Activated CD8-positive, alpha-beta memory T cell treated with anti-CD3 and anti-CD28 coated beads, Interleukin-2, amount 10 ng/mL, durations not matched to agents 7 days and 5 days (primary cell): ENCODE measurements at regions not wholly inside any gene's neighbourhood (a gene's known extent, or its start where the extent isn't known, plus 50 kb on each side); places are given as distances from the start of the nearest gene placed in this dataset.

Experiments
- ATAC-seq: fragments of 150-1000 bp; cut with Tn5 transposase; one replicate; pipeline ENCODE4 v1.10.0; 2021; ENCODE audit warnings: moderate library complexity
- CTCF ChIA-PET: fragments of 350-600 bp; sonication (Branson Sonifier 250); formaldehyde crosslinking; loops from one replicate; lab custom pipeline; 2021; ENCODE audit warnings: antibody characterized with exemption; lab: Charles Lee
- DNase-seq: peaks from one replicate; pipeline ENCODE4 v3.0.0-alpha.2; 2020
- H3K27ac Mint-ChIP-seq: one replicate; pipeline ENCODE4 v1.8.0; 2021; ENCODE audit warnings: mild to moderate bottlenecking, mixed read lengths
- H3K27me3 Mint-ChIP-seq: one replicate; pipeline ENCODE4 v1.8.0; 2021; ENCODE audit warnings: mixed read lengths
- H3K36me3 Mint-ChIP-seq: one replicate; pipeline ENCODE4 v1.8.0; 2021; ENCODE audit warnings: mild to moderate bottlenecking, mixed read lengths
- H3K4me1 Mint-ChIP-seq: one replicate; pipeline ENCODE4 v1.8.0; 2021; ENCODE audit warnings: mixed read lengths
- H3K4me3 Mint-ChIP-seq: one replicate; pipeline ENCODE4 v1.8.0; 2021; ENCODE audit warnings: mild to moderate bottlenecking, moderate library complexity, mixed read lengths
- H3K9me3 Mint-ChIP-seq: one replicate; pipeline ENCODE4 v1.8.0; 2022; ENCODE audit warnings: low read depth, mixed read lengths

DNA sequence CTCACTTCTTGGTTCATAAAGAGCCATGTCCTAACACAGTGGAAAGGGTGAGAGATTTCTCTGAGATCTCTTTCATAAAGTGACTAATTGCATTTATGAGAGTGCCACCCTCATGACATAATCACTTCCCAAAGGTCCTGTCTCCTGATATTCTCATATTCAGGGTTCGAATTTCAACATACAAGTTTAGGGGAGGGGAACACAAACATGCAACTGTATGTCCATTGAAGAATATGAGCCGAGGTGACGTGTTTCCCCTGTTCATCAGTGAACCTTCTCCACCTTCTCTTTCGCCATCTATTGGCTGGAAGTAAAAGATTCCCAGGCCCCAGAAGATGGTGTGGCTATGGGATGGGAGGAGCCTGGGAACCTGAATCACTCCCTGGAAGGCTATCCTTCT, 354.2 kb upstream of the ATP2B1 start:
- ATAC-seq, result no peak
- CTCF ChIA-PET, result no interaction called here
- H3K4me3 Mint-ChIP-seq, result no peak overlapping the region
- peaks cover 4% of the 10 kb centered on the region for H3K4me1 Mint-ChIP-seq
- no peak for DNase-seq
- H3K27ac Mint-ChIP-seq, result no peak overlapping the region
- H3K36me3 Mint-ChIP-seq, result no peaks in the 10 kb centered on the region
- H3K9me3 Mint-ChIP-seq, result no peaks in the 10 kb centered on the region
- H3K27me3 Mint-ChIP-seq, result no peaks in the 10 kb centered on the region

DNA sequence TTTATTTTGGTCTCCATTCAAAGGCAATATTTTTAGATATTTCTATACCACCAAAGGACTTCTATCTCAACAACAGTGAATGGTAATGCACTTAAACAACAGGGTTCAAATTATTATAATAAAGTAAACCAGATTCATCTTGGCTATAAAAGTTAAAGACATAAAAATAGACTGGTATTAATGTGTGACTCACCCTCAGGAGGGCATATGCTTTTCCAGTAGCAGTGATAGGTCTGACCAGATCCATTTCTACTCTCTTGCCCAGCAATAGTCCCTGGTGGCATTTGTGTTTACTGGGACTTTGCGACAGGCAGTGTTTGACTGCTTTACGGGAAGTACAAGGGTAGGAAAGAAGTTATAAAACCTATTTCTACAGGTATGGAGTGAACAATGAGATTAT, 353.2 kb upstream of the ATP2B1 start:
- ATAC-seq (no peak), DNase-seq (no peak)
- CTCF ChIA-PET, result no interaction called here
- Mint-ChIP-seq H3K27ac (no peak overlapping the region), H3K4me1 (peaks cover 4% of the 10 kb centered on the region), H3K9me3 (no peaks in the 10 kb centered on the region), H3K27me3 (no peaks in the 10 kb centered on the region), H3K4me3 (no peak overlapping the region), H3K36me3 (no peaks in the 10 kb centered on the region)

DNA sequence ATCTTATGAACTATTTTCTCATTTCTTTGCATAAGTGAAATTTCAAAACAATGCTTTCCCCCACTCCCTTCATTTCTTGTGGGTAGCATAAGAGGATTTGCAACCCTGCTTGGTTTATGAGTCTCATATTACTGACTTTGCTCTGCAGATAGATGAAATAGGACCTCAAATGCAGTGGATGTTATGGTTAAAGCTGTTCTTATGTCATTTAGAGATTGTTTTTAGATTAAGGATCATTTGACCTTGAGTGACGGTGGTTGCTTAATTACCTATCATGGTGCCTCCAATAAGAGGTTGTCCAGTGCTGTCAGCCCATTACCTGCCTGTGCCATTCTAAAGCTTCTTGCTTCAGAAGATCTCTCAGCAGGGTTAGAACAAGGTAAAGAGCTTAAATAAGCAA, 351.4 kb upstream of the ATP2B1 start:
- no peak for ATAC-seq
- CTCF ChIA-PET, result no interaction called here
- no peak overlapping the region for H3K4me3 Mint-ChIP-seq
- H3K9me3 Mint-ChIP-seq, result no peaks in the 10 kb centered on the region
- no peaks in the 10 kb centered on the region for H3K36me3 Mint-ChIP-seq
- H3K27ac Mint-ChIP-seq, result no peak overlapping the region
- no peaks in the 10 kb centered on the region for H3K4me1 Mint-ChIP-seq
- no peaks in the 10 kb centered on the region for H3K27me3 Mint-ChIP-seq
- DNase-seq, result no peak

DNA sequence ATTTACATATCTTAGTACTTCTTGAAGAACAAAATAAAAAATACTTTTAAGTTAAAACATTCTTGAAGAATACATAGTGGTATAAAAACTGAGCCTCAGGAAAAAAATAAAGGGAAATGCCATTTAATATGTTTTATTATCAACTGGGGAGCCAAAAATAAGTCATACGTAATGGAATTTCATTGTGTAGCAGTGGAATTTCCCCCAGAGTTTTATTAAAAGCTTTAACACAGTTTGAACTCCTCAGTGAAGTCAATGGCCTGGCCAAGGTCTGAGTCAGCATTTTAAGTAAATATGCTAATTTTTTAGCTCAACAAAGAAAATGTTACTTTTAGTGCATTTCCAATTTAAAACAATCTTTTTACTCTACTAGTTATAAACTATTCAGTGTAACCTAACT, 350.1 kb upstream of the ATP2B1 start:
- CTCF ChIA-PET, result no interaction called here
- H3K36me3 Mint-ChIP-seq, result no peaks in the 10 kb centered on the region
- no peaks in the 10 kb centered on the region for H3K9me3 Mint-ChIP-seq
- no peak overlapping the region for H3K27ac Mint-ChIP-seq
- H3K27me3 Mint-ChIP-seq, result no peaks in the 10 kb centered on the region
- ATAC-seq (no peak), DNase-seq (no peak)
- no peak overlapping the region for H3K4me3 Mint-ChIP-seq
- no peaks in the 10 kb centered on the region for H3K4me1 Mint-ChIP-seq

DNA sequence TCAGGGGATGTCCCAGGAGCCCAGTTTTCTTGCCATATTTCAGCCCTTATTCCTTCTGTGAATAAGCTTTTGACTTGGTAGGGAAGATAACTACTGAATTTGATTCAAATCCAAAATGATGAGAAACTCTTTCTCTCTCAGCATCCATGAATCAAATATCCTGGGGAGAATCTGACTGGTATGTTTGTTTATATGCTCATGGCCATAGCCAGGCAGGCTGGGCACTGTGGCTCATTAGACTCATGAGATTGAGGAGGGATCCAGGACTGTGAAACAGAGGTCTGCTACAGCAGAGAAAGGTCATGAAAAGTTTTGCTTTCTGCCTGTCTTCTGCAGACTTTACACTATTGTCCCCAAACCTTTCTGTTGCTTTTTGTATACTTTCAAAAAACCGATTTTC, 346.4 kb upstream of the ATP2B1 start:
- CTCF ChIA-PET, result no interaction called here
- Mint-ChIP-seq H3K36me3 (no peaks in the 10 kb centered on the region), H3K9me3 (no peaks in the 10 kb centered on the region), H3K27me3 (no peaks in the 10 kb centered on the region), H3K27ac (no peak overlapping the region), H3K4me3 (no peak overlapping the region), H3K4me1 (no peaks in the 10 kb centered on the region)
- ATAC-seq (no peak), DNase-seq (no peak)

DNA sequence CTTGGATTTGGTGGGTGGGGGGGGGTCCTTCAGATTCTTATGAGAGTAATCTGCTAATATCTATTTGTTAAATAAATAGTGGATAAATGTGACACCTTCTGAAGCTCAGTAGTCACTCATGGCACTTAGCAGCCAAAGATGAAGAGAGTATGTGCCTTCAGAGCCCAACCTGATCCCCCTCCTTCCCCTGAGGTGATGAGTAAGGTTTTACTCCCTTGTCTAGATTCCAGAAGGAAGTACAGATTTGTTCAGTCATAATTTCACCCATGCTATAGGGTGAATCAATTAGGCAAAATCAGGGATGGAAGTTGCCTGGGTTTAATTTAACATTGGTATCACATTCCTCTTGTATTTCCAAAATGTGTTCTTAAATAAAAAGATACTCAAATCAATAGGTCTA, 340.3 kb upstream of the ATP2B1 start:
- Mint-ChIP-seq H3K27ac (no peak overlapping the region), H3K4me3 (no peak overlapping the region), H3K4me1 (peaks cover 6% of the 10 kb centered on the region), H3K36me3 (peaks cover 2% of the 10 kb centered on the region), H3K9me3 (no peaks in the 10 kb centered on the region), H3K27me3 (no peaks in the 10 kb centered on the region)
- CTCF ChIA-PET, result no interaction called here
- DNase-seq (no peak), ATAC-seq (no peak)

DNA sequence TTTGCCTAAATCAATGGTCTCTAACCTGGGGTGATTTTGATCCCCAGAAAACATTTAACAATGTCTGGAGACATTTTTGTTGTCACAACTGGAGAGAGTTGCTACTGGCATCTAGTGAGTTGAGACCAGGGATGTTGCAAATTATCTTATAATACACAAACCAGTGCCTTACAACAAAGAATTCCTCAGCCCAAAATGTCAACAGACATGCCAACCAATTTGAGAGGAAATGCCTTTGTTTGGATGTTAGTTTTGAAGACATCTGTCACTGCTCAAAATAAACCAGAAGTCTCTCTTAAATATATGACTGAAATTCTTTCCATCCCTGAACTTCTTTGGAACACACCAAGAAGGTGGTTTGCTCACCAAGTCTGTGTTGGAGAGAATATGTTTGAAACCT, 336.9 kb upstream of the ATP2B1 start:
- Mint-ChIP-seq H3K27ac (no peak overlapping the region), H3K27me3 (no peaks in the 10 kb centered on the region)

DNA sequence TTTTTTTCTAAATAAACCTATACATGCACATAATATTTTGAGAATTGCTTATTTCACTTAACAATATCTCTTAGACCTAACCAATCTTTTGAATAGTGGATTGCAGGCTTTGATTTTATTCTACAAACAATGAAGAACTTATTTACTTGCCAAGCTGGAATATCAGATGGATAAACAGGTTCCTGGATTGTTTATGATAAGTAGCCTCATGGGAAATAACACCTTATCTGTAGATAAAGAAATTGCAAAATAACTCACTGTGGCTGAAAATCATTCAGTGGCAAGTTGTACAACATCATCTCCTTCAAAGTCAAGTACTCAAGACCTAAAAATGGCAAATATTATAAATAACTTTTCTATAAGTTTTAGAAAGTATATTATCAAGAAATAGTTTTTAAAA, 335.4 kb upstream of the ATP2B1 start:
- no peak for DNase-seq
- Mint-ChIP-seq H3K4me1 (peaks cover 20% of the 10 kb centered on the region), H3K27ac (no peak overlapping the region), H3K9me3 (peaks cover 2% of the 10 kb centered on the region), H3K36me3 (peaks cover 6% of the 10 kb centered on the region), H3K27me3 (no peaks in the 10 kb centered on the region), H3K4me3 (no peak overlapping the region)
- CTCF ChIA-PET, result no interaction called here
- ATAC-seq, result no peak

More for the DNA sequence above, 336.9 kb upstream of the ATP2B1 start:
- peaks cover 2% of the 10 kb centered on the region for H3K9me3 Mint-ChIP-seq
- CTCF ChIA-PET, result no interaction called here
- H3K4me3 Mint-ChIP-seq, result no peak overlapping the region
- DNase-seq (no peak), ATAC-seq (no peak)
- H3K36me3 Mint-ChIP-seq, result peaks cover 4% of the 10 kb centered on the region
- H3K4me1 Mint-ChIP-seq, result peaks cover 20% of the 10 kb centered on the region

DNA sequence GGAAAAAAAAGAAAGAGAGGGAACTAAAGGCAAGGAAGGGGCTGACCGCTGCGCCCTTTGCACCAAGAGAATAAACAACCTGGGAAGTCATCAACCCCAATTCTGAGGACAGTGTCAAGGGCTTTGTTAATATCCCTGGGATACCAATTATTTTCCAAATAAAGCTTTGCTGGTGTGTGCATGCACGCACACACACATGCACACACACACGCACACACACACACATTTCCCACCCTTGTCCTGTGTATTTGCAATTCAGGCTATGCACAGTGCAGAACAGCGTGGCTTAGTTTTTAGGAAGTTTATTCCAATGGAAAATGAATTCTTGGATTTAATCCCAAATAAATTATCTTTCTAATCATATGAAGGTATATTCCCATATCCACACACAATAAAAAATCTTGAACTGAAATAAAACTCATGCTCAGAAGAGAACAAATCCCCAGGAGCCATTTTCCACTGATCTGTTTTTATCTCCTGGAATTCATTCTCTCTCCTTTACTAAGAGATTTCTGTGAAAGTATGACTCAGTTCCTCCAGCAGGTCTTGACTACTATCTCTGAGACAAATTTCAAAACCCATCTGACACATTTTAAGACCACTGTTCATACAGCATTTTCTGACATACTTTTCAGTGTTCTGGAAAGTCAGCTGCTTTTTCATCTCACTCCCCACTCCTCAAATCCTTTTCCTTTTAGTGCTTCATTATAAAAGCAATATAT, 334.4 kb upstream of the ATP2B1 start:
- CTCF ChIA-PET, result no interaction called here
- Mint-ChIP-seq H3K27ac (peak overlapping the region; percentile 46), H3K9me3 (peaks cover 2% of the 10 kb centered on the region), H3K4me3 (no peak overlapping the region), H3K27me3 (no peaks in the 10 kb centered on the region), H3K4me1 (peaks cover 20% of the 10 kb centered on the region), H3K36me3 (peaks cover 6% of the 10 kb centered on the region)
- DNase-seq (no peak), ATAC-seq (peak; percentile 63)

DNA sequence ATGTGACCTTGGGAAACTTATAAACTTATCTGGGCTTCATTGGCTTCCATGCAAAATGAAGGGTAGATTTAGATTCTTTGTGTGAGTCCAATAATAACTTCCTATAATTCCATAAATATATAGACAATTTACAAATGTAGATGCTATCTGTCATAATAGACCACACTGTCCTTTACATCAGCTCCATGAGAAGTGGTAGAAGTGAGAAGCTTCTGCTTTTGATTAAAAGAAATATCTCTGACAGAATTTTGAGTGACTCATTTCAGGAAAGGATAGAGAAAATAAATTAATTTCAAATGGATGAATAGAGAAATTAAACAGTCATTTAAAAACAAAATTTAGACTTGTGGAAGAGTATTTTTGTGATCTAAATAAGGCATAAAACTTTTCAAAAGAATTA, 329.7 kb upstream of the ATP2B1 start:
- Mint-ChIP-seq H3K4me1 (peaks cover 25% of the 10 kb centered on the region), H3K9me3 (peaks cover 9% of the 10 kb centered on the region), H3K27me3 (no peaks in the 10 kb centered on the region), H3K27ac (no peak overlapping the region), H3K4me3 (no peak overlapping the region), H3K36me3 (peaks cover 17% of the 10 kb centered on the region)
- CTCF ChIA-PET, result no interaction called here
- DNase-seq (no peak), ATAC-seq (no peak)

DNA sequence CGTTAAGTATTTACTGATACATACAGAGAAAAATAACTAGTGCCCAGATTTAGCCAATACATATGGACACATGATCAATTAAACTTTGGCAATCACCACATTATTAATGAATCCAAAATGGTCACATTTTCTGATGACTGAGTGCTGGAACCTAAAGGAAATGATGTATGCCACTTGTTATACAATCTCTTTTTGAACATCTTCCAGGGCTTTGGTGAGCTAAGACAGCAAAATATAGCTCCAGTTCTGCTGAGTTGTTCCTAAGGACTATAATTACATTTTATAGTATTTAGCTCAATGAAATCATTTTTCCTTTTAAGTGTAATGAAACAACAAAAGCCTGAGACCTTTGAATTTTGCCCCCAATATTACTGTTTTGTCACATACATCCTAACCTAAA, 329.1 kb upstream of the ATP2B1 start:
- Mint-ChIP-seq H3K4me1 (peaks cover 19% of the 10 kb centered on the region), H3K36me3 (peaks cover 17% of the 10 kb centered on the region), H3K27me3 (no peaks in the 10 kb centered on the region), H3K9me3 (peaks cover 9% of the 10 kb centered on the region), H3K4me3 (no peak overlapping the region), H3K27ac (no peak overlapping the region)
- ATAC-seq, result no peak
- CTCF ChIA-PET, result no interaction called here
- DNase-seq, result no peak

DNA sequence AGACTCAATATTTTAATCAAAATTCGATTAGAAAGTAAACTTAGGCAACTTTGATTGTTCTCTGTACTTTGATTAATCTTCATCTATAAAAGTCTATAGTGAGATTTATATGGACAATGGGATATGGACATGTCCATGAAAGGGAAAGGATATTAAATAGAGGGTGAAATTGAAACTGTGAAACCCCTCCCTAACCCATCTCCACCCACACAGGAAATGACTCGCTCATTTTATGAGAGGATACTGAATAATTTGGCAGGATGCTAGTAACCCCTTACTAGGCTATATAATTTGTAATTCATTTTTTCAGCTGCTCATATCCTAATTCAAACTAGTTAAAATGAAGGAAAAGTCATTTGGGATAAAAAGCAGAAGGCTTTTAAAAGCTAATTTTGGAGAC, 328.0 kb upstream of the ATP2B1 start:
- Mint-ChIP-seq H3K9me3 (peaks cover 9% of the 10 kb centered on the region), H3K27ac (no peak overlapping the region), H3K4me3 (no peak overlapping the region), H3K4me1 (peaks cover 13% of the 10 kb centered on the region), H3K27me3 (no peaks in the 10 kb centered on the region), H3K36me3 (peaks cover 14% of the 10 kb centered on the region)
- DNase-seq, result no peak
- CTCF ChIA-PET, result no interaction called here
- ATAC-seq, result no peak

DNA sequence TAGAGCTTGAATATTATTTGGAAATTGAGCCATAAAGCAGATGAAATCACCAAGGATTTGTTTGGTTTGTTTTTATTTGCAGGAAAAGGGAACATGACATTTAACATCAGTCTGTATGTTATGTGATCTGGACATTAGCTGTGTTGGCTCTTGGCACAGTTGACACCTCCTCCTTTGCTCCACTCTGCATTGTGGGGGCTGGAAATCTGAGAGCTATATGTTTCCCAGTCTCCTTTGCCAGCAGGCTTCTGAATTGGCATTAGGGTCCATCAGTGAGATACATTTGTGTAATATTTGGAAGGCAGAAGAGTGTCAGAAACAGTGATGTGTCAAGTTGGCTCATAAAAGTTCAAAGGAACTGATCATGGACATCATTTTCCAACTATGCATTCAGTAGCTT, 322.1 kb upstream of the ATP2B1 start:
- CTCF ChIA-PET, result no interaction called here
- Mint-ChIP-seq H3K27me3 (no peaks in the 10 kb centered on the region), H3K4me3 (no peak overlapping the region), H3K9me3 (peaks cover 3% of the 10 kb centered on the region), H3K36me3 (peaks cover 3% of the 10 kb centered on the region), H3K4me1 (peaks cover 12% of the 10 kb centered on the region), H3K27ac (no peak overlapping the region)
- no peak for ATAC-seq
- no peak for DNase-seq

DNA sequence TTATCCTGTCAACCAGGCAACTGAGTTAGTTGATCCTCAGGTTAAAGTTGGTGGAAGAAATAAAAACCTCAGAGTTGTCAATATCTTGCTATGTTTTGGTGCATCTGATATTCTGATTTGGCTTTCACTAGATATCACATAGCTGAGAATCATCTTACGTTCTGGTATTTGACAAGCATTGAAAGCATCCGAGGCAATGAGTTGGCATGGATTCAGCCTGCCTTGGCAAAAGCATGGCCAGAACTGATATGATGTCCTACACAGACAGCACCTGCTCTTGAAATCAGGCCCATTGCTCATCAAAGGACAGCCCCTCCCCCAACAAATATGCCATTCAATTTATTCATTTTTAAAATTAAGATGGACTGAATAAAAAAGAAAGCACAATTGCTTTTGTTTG, 320.7 kb upstream of the ATP2B1 start:
- CTCF ChIA-PET, result no interaction called here
- H3K4me3 Mint-ChIP-seq, result no peak overlapping the region
- no peaks in the 10 kb centered on the region for H3K27me3 Mint-ChIP-seq
- H3K27ac Mint-ChIP-seq, result no peak overlapping the region
- peaks cover 12% of the 10 kb centered on the region for H3K4me1 Mint-ChIP-seq
- no peaks in the 10 kb centered on the region for H3K36me3 Mint-ChIP-seq
- no peak for DNase-seq
- ATAC-seq, result no peak
- no peaks in the 10 kb centered on the region for H3K9me3 Mint-ChIP-seq

DNA sequence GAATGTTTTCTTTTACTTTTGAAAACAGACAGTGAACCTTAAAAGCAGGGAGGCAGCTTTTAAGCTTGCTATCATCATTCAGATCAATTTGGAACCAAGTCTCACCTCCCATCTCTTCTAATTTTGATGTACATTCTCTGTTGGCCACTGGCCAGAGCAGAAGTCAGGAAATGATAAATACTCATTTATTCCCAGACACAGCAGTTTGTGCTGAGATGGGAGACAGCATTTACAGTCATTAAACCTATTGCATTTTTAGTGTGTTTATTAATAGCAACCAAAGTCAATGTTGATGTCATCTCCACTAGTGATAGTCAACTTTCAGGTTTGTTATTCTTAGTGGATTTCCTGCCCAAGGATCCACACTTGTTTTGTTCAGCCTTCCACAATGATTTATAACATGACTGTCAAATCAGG, 320.0 kb upstream of the ATP2B1 start:
- Mint-ChIP-seq H3K27ac (no peak overlapping the region), H3K4me1 (peaks cover 12% of the 10 kb centered on the region), H3K4me3 (no peak overlapping the region), H3K27me3 (no peaks in the 10 kb centered on the region), H3K9me3 (no peaks in the 10 kb centered on the region), H3K36me3 (no peaks in the 10 kb centered on the region)
- CTCF ChIA-PET, result interaction anchor here (0.8 to 0.9 kb wide), 2 partner anchors 9 to 547 kb away, joined by 3 to 5 read pairs; no protein-coding TSS in a partner anchor
- peak; percentile 23 for ATAC-seq
- no peak for DNase-seq
